Sigmoid colon (tissue), 4 donors: ENCODE measurements at regions not wholly inside any gene's neighbourhood (a gene's known extent, or its start where the extent isn't known, plus 50 kb on each side); places are given as distances from the start of the nearest gene placed in this dataset.

Experiments used
- EP300 ChIP-seq, 4 donors: sonication (generic); formaldehyde crosslinking; IDR thresholded peaks; one replicate each; pipeline ENCODE4 v1.6.1; 2017; ENCODE audit warnings: antibody characterized with exemption in 4 of 4
- POLR2A ChIP-seq, 2 donors: fragments of 450-650 bp; IDR thresholded peaks; one replicate each; pipeline ENCODE4 v1.6.1; 2016; ENCODE audit warnings: antibody characterized with exemption in 2 of 2, mild to moderate bottlenecking in 2 of 2, moderate library complexity in 2 of 2
- POLR2AphosphoS5 ChIP-seq, 4 donors: sonication (generic); formaldehyde crosslinking; IDR thresholded peaks; one replicate each; pipeline ENCODE4 v1.6.1; 2017; ENCODE audit warnings: antibody characterized with exemption in 4 of 4
- TF ChIP-seq, protein P1 (sequence below), 4 experiments: fragments of 450-650 bp in 3 of 4; fragments of 200-600 bp in 1 of 4; IDR thresholded peaks; one replicate each; pipeline ENCODE4 v1.5.1; 2016 to 2019; ENCODE audit warnings: antibody characterized with exemption in 4 of 4, mild to moderate bottlenecking in 3 of 4, moderate library complexity in 2 of 4

DNA sequence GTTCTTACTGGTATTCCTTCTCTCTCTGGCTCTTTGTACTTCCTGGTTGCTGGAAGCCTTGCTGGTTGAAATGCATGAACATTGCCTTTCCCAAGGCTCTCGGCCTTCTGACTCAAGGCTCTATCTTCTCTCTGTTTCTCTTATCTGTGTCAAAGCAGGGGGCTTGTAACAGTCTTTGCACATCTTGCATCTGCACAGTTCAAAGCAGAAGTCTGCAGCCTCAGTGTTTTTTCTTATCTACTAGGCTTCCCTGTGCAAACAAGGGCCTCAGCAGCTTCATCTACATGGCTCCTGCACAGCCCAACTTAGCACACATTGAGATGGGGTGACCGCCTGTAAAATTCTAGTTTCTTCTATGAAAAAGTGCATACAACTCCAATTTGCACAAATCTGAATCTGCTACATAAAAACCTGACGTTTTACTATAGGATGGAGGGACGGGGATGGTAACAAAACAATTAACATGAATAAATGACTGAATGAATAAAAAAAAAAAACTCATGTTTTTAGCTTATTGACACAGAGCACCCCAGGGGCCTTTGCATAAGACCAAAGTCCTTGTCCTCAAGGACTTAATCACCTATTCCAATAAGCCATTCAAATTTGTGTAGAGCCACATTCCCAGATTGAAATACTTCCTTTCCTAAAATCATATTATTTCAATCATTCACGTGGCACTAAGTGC lies 458.3 kb downstream of the LMO4 start:
- TF ChIP-seq, protein P1, sequence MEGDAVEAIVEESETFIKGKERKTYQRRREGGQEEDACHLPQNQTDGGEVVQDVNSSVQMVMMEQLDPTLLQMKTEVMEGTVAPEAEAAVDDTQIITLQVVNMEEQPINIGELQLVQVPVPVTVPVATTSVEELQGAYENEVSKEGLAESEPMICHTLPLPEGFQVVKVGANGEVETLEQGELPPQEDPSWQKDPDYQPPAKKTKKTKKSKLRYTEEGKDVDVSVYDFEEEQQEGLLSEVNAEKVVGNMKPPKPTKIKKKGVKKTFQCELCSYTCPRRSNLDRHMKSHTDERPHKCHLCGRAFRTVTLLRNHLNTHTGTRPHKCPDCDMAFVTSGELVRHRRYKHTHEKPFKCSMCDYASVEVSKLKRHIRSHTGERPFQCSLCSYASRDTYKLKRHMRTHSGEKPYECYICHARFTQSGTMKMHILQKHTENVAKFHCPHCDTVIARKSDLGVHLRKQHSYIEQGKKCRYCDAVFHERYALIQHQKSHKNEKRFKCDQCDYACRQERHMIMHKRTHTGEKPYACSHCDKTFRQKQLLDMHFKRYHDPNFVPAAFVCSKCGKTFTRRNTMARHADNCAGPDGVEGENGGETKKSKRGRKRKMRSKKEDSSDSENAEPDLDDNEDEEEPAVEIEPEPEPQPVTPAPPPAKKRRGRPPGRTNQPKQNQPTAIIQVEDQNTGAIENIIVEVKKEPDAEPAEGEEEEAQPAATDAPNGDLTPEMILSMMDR (IDR thresholded peaks at IDR 0.05) = no peak
- TF ChIP-seq POLR2A (IDR thresholded peaks at IDR 0.05) (no peak), POLR2AphosphoS5 (IDR thresholded peaks at IDR 0.05) (no peak), EP300 (IDR thresholded peaks at IDR 0.05) (no peak)
